ENCODE measurements at regions not wholly inside any gene's neighbourhood (a gene's known extent, or its start where the extent isn't known, plus 50 kb on each side); places are given as distances from the start of the nearest gene placed in this dataset.

GRCh38 chr18:26697186-26697884, 149.0 kb upstream of the KCTD1 start:
- no peak for DNase-seq

GRCh38 chr18:26696786-26697185, 148.4 kb upstream of the KCTD1 start:
- DNase-seq = no peak

GRCh38 chr18:26696308-26696707, 148.0 kb upstream of the KCTD1 start:
- DNase-seq = no peak

GRCh38 chr18:26689226-26689879, 141.0 kb upstream of the KCTD1 start:
- DNase-seq = no peak

- no peak for DNase-seq
Measured at GRCh38 chr18:26686532-26686931, 138.2 kb upstream of the KCTD1 start.

- no peak for DNase-seq
Measured at GRCh38 chr18:26685438-26686157, 137.2 kb upstream of the KCTD1 start.

- DNase-seq = no peak
Measured at GRCh38 chr18:26677957-26678356, 129.6 kb upstream of the KCTD1 start.

- no peak for DNase-seq
Measured at GRCh38 chr18:26667046-26667445, 118.7 kb upstream of the KCTD1 start.

GRCh38 chr18:26662996-26663395, 114.6 kb upstream of the KCTD1 start:
- DNase-seq = no peak

- no peak for DNase-seq
Measured at GRCh38 chr18:26657631-26658581, 109.6 kb upstream of the KCTD1 start.

- peak; percentile 63 for DNase-seq
Measured at GRCh38 chr18:26656944-26657536, 108.7 kb upstream of the KCTD1 start.

- DNase-seq = no peak
Measured at GRCh38 chr18:26656431-26656943, 108.1 kb upstream of the KCTD1 start.

- no peak for DNase-seq
Measured at GRCh38 chr18:26655525-26656430, 107.4 kb upstream of the KCTD1 start.

- DNase-seq = peak; percentile 17
Measured at GRCh38 chr18:26654616-26655524, 106.5 kb upstream of the KCTD1 start.

GRCh38 chr18:26653943-26654615, 105.7 kb upstream of the KCTD1 start:
- peak; percentile 16 for DNase-seq

GRCh38 chr18:26652501-26652900, 104.1 kb upstream of the KCTD1 start:
- DNase-seq = no peak

- no peak for DNase-seq
Measured at GRCh38 chr18:26650310-26651268, 102.2 kb upstream of the KCTD1 start.

GRCh38 chr18:26649193-26649543, 100.8 kb upstream of the KCTD1 start:
- DNase-seq = no peak

Measured in NCI-H1694 treated with DMSO at 0.1 percent for 48 hours (cell line).